Adrenal gland (tissue), 9 donors: ENCODE measurements at regions not wholly inside any gene's neighbourhood (a gene's known extent, or its start where the extent isn't known, plus 50 kb on each side); places are given as distances from the start of the nearest gene placed in this dataset.

ENCODE experiments used
- DNase-seq, 7 donors: peaks; one replicate each; pipeline ENCODE4 v3.0.0-alpha.2; 2019 to 2020
- H3K27ac ChIP-seq, 5 donors: fragments of 200-600 bp; sonication (generic) in 4 of 5; 1 replicate in 3 of 5; 2 replicates in 2 of 5; pipeline versions ENCODE4 v1.5.1 to v1.8.0; 2016 to 2020; ENCODE audit warnings: mild to moderate bottlenecking in 1 of 5
- H3K27me3 ChIP-seq: fragments of 200-600 bp; 2 replicates; pipeline ENCODE4 v1.8.0; 2021
- H3K36me3 ChIP-seq, 2 donors: fragments of 200-600 bp; replicated peaks in 1 of 2; 1 replicate in 1 of 2; 2 replicates in 1 of 2; pipeline versions ENCODE4 v1.5.1 to v1.8.0; 2018 to 2022
- H3K4me1 ChIP-seq, 2 donors: fragments of 200-600 bp; replicated peaks in 1 of 2; 1 replicate in 1 of 2; 2 replicates in 1 of 2; pipeline versions ENCODE4 v1.5.1 to v1.8.0; 2018 to 2021
- H3K4me3 ChIP-seq, 4 donors: fragments of 200-600 bp; sonication (generic) in 3 of 4; one replicate each; pipeline ENCODE4 v1.5.1; 2016 to 2018
- H3K9me3 ChIP-seq, 3 donors: fragments of 200-600 bp; sonication (generic) in 1 of 3; replicated peaks in 1 of 3; 1 replicate in 2 of 3; 2 replicates in 1 of 3; pipeline versions ENCODE4 v1.5.1 to v1.8.0; 2016 to 2021
- POLR2A ChIP-seq, 2 donors: fragments of 450-650 bp; IDR thresholded peaks; one replicate each; pipeline ENCODE4 v1.6.1; 2017; ENCODE audit warnings: antibody characterized with exemption in 2 of 2, mild to moderate bottlenecking in 2 of 2, moderate library complexity in 1 of 2
- WGBS, 4 donors: extraction: QIAGEN DNeasy Blood & Tissue Kit in 2 of 4; methylation state at CpG; one replicate each; pipeline versions ENCODE4 v1.1.5 to v1.1.7; 2013 to 2017; 5-methylcytosine and 5-hydroxymethylcytosine counted together
- intact Hi-C, 2 donors: fragments of 100-400 bp; cut with DNase I; formaldehyde crosslinking; loops; one replicate each; pipeline versions ENCODE4 v1.14.1 to v1.15.0; 2022 to 2023
- TF ChIP-seq, protein P1 (sequence below), 6 experiments: fragments of 450-650 bp in 4 of 6; fragments of 200-600 bp in 2 of 6; sonication (generic) in 1 of 6; IDR thresholded peaks; 1 replicate in 5 of 6; 2 replicates in 1 of 6; pipeline versions ENCODE4 v1.5.1 to v1.8.0; 2016 to 2021; ENCODE audit warnings: antibody characterized with exemption in 6 of 6, mild to moderate bottlenecking in 2 of 6, moderate library complexity in 1 of 6
- donor health status: healthy with polysubstance abuse.
- donor health status: Bipolar disorder and iron deficiency.
- donor health status: DM: yes; HTN: yes; CAD: no.
- donor health status: DM: no; HTN: no; CAD: no.
- donor health status: DM: no; HTN: no; CAD: no.

- TF ChIP-seq POLR2A (IDR thresholded peaks at IDR 0.05) = no peak
- TF ChIP-seq, protein P1, sequence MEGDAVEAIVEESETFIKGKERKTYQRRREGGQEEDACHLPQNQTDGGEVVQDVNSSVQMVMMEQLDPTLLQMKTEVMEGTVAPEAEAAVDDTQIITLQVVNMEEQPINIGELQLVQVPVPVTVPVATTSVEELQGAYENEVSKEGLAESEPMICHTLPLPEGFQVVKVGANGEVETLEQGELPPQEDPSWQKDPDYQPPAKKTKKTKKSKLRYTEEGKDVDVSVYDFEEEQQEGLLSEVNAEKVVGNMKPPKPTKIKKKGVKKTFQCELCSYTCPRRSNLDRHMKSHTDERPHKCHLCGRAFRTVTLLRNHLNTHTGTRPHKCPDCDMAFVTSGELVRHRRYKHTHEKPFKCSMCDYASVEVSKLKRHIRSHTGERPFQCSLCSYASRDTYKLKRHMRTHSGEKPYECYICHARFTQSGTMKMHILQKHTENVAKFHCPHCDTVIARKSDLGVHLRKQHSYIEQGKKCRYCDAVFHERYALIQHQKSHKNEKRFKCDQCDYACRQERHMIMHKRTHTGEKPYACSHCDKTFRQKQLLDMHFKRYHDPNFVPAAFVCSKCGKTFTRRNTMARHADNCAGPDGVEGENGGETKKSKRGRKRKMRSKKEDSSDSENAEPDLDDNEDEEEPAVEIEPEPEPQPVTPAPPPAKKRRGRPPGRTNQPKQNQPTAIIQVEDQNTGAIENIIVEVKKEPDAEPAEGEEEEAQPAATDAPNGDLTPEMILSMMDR (IDR thresholded peaks at IDR 0.05) = no peak
- Histone ChIP-seq H3K36me3 (no peaks in the 10 kb centered on the region), H3K27me3 (no peaks in the 10 kb centered on the region), H3K4me1 (no peaks in the 10 kb centered on the region), H3K9me3 (no peaks in the 10 kb centered on the region), H3K27ac (no peak overlapping the region), H3K4me3 (no peak overlapping the region)
- DNase-seq = no peak
- intact Hi-C loops = no loop called here
Observed at GRCh38 chr7:88548399-88548798, 211.1 kb upstream of the ZNF804B start.

DNA sequence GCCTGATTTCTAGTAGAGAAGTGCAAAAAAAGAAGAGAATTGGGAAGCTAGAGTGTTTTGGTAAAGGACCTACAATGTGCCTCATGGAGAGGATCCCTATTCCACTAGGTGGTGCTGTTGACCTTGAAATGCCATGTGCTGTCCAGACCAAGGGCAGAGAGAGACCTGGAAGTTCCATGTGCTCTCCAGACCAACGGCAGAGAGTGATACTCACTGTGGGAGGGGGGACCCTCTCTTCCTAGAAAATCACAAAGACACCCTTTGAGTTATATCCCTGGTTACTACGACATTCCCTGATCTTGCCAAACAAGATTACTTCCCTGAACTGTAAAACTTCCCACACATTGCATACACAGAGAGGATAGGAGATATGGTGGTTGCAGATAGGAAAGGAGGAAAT is 212.7 kb upstream of the ZNF804B start:
- peak in 1 of 7 donors; percentile 2 for DNase-seq
- Histone ChIP-seq H3K27ac (no peak overlapping the region), H3K4me3 (no peak overlapping the region), H3K4me1 (no peaks in the 10 kb centered on the region), H3K36me3 (no peaks in the 10 kb centered on the region), H3K27me3 (no peaks in the 10 kb centered on the region), H3K9me3 (no peaks in the 10 kb centered on the region)
- intact Hi-C loops = no loop called here
- 43 to 63% (median 48%) methylated on average over 2 of the region's 2 CpGs for WGBS, 4 donors
- TF ChIP-seq, protein P1 (IDR thresholded peaks at IDR 0.05) = peak in 4 of 6 experiments; percentile 11 to 30 (median 26)
- TF ChIP-seq POLR2A (IDR thresholded peaks at IDR 0.05) = no peak

- H3K9me3 ChIP-seq = no peaks in the 10 kb centered on the region
- no peak overlapping the region for H3K4me3 ChIP-seq
- intact Hi-C loops = no loop called here
- H3K27me3 ChIP-seq = no peaks in the 10 kb centered on the region
- TF ChIP-seq, protein P1 (IDR thresholded peaks at IDR 0.05) = no peak
- TF ChIP-seq POLR2A (IDR thresholded peaks at IDR 0.05) = no peak
- no peak for DNase-seq
- H3K27ac ChIP-seq = no peak overlapping the region
- H3K36me3 ChIP-seq = no peaks in the 10 kb centered on the region
- H3K4me1 ChIP-seq = no peaks in the 10 kb centered on the region
- 69 to 83% (median 78%) methylated on average over 1 of the region's 1 CpG for WGBS, 4 donors
Observed at GRCh38 chr7:88545663-88546062, 213.8 kb upstream of the ZNF804B start.

- TF ChIP-seq, protein P1 (IDR thresholded peaks at IDR 0.05) = no peak
- TF ChIP-seq POLR2A (IDR thresholded peaks at IDR 0.05) = no peak
- no peaks in the 10 kb centered on the region for H3K27me3 ChIP-seq
- 54 to 76% (median 55%) methylated on average over 3 to 4 of the region's 4 CpGs for WGBS, 4 donors
- no peak overlapping the region for H3K4me3 ChIP-seq
- DNase-seq = no peak
- no peak overlapping the region for H3K27ac ChIP-seq
- H3K36me3 ChIP-seq = no peaks in the 10 kb centered on the region
- no peaks in the 10 kb centered on the region for H3K9me3 ChIP-seq
- no peaks in the 10 kb centered on the region for H3K4me1 ChIP-seq
- intact Hi-C loops = no loop called here
Observed at GRCh38 chr7:88540012-88540411, 219.5 kb upstream of the ZNF804B start.
